Ovary (tissue), 7 donors: ENCODE measurements at regions not wholly inside any gene's neighbourhood (a gene's known extent, or its start where the extent isn't known, plus 50 kb on each side); places are given as distances from the start of the nearest gene placed in this dataset.

ENCODE experiments used
- DNase-seq, 5 donors: peaks; one replicate each; pipeline ENCODE4 v3.0.0-alpha.2; 2019 to 2020
- H3K27ac ChIP-seq, 2 donors: fragments of 200-600 bp; one replicate each; pipeline versions ENCODE4 v1.5.1 to v1.8.0; 2019 to 2022
- H3K27me3 ChIP-seq: fragments of 200-600 bp; one replicate; pipeline ENCODE4 v1.8.0; 2022
- H3K36me3 ChIP-seq: fragments of 200-600 bp; sonication (generic); one replicate; pipeline ENCODE4 v1.5.1; 2019
- H3K4me1 ChIP-seq: one replicate; pipeline ENCODE4 v1.8.1; 2013; ENCODE audit warnings: mild to moderate bottlenecking, moderate library complexity; ENCODE audit not compliant: insufficient read depth
- H3K4me3 ChIP-seq: fragments of 200-600 bp; sonication (generic); one replicate; pipeline ENCODE4 v1.5.1; 2017
- H3K9me3 ChIP-seq, 2 donors: fragments of 200-600 bp in 1 of 2; sonication (generic) in 1 of 2; one replicate each; pipeline versions ENCODE4 v1.5.1 to v1.8.1; 2013 to 2019; ENCODE audit warnings: mild to moderate bottlenecking in 1 of 2, moderate library complexity in 1 of 2
- EP300 ChIP-seq: sonication (generic); formaldehyde crosslinking; IDR thresholded peaks from one replicate; pipeline ENCODE4 v1.6.1; 2017; ENCODE audit warnings: antibody characterized with exemption
- POLR2A ChIP-seq: fragments of 450-650 bp; IDR thresholded peaks from one replicate; pipeline ENCODE4 v1.6.1; 2017; ENCODE audit warnings: antibody characterized with exemption, mild to moderate bottlenecking, moderate library complexity
- WGBS, 3 donors: extraction: QIAGEN DNeasy Blood & Tissue Kit in 1 of 3; methylation state at CpG; one replicate each; pipeline versions ENCODE4 v1.1.5 to v1.1.7; 2013 to 2017; 5-methylcytosine and 5-hydroxymethylcytosine counted together
- intact Hi-C, 4 donors: fragments of 100-400 bp; cut with DNase I; formaldehyde crosslinking; loops; one replicate each; pipeline versions ENCODE4 v1.11.0 to v1.15.1; 2022 to 2023
- TF ChIP-seq, protein P1 (sequence below), 3 donors: fragments of 450-650 bp in 2 of 3; fragments of 200-600 bp in 1 of 3; IDR thresholded peaks; one replicate each; pipeline versions ENCODE4 v1.5.1 to v1.8.0; 2016 to 2022; ENCODE audit warnings: antibody characterized with exemption in 3 of 3, mild to moderate bottlenecking in 1 of 3
- donor health status: DM: no; HTN: no; CAD: no; lungs with moderate emphysema.
- donor health status: DM: no; HTN: no; CAD: no.
- donor health status: Bipolar disorder and iron deficiency.
- donor health status: DM: no; HTN: no; CAD: no.
- donor health status: DM: yes; HTN: yes; CAD: no.

DNA sequence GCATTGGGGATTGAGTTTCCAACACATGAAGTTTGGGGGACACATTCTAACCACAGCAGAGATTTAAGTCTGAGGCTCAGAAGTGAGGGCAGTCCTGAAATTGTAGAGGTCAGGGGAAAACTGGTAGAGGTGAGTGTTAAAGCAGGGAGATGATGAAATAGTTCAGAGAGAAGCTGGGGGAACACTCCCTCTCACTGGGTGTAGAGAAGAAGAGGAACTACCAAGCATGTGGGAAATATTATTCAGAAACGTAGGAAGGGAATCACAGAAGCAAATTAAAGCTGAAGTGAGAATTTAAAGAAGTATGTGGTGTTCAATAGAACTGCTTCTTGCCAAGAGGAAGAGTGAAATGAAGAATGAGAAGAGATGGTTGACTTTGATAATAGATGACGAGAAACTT, 121.5 kb upstream of the FAM3C start:
- TF ChIP-seq, protein P1, sequence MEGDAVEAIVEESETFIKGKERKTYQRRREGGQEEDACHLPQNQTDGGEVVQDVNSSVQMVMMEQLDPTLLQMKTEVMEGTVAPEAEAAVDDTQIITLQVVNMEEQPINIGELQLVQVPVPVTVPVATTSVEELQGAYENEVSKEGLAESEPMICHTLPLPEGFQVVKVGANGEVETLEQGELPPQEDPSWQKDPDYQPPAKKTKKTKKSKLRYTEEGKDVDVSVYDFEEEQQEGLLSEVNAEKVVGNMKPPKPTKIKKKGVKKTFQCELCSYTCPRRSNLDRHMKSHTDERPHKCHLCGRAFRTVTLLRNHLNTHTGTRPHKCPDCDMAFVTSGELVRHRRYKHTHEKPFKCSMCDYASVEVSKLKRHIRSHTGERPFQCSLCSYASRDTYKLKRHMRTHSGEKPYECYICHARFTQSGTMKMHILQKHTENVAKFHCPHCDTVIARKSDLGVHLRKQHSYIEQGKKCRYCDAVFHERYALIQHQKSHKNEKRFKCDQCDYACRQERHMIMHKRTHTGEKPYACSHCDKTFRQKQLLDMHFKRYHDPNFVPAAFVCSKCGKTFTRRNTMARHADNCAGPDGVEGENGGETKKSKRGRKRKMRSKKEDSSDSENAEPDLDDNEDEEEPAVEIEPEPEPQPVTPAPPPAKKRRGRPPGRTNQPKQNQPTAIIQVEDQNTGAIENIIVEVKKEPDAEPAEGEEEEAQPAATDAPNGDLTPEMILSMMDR (IDR thresholded peaks at IDR 0.05), result no peak
- TF ChIP-seq EP300 (no peak), POLR2A (no peak)
- Histone ChIP-seq H3K27me3 (no peaks in the 10 kb centered on the region), H3K4me1 (no peaks in the 10 kb centered on the region), H3K4me3 (no peak overlapping the region), H3K27ac (no peak overlapping the region), H3K36me3 (no peaks in the 10 kb centered on the region), H3K9me3 (no peaks in the 10 kb centered on the region)
- WGBS, 3 donors, result 83 to 92% (median 86%) methylated on average over 2 of the region's 2 CpGs
- intact Hi-C loops, result no loop called here
- no peak for DNase-seq

DNA sequence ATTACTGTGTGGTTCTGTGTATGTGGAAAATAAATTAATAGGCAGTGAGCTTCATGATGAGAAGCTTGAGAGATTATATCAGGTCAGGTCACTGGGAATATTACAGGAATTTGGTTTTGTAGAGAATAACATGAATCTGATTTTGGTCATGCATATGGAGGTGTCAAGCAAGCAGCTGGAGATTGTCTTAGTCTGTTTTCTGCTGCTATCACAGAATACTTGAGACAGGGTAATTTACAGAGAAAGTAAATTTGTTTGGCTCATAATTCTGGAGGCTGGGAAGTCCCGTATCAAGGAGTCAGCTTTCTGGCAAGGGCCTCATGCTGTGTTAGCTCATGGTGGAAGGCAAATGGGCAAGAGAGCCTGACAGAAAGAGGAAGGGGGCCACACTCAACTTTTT, 120.7 kb upstream of the FAM3C start:
- no peak overlapping the region for H3K27ac ChIP-seq
- no peak for TF ChIP-seq POLR2A
- TF ChIP-seq, protein P1 (IDR thresholded peaks at IDR 0.05), result no peak
- TF ChIP-seq EP300, result no peak
- intact Hi-C loops, result no loop called here
- H3K27me3 ChIP-seq, result no peaks in the 10 kb centered on the region
- H3K4me1 ChIP-seq, result no peaks in the 10 kb centered on the region
- no peak for DNase-seq
- 10 to 18% (median 14%) methylated on average over 1 of the region's 1 CpG for WGBS, 3 donors
- H3K9me3 ChIP-seq, result no peaks in the 10 kb centered on the region
- no peaks in the 10 kb centered on the region for H3K36me3 ChIP-seq
- no peak overlapping the region for H3K4me3 ChIP-seq

DNA sequence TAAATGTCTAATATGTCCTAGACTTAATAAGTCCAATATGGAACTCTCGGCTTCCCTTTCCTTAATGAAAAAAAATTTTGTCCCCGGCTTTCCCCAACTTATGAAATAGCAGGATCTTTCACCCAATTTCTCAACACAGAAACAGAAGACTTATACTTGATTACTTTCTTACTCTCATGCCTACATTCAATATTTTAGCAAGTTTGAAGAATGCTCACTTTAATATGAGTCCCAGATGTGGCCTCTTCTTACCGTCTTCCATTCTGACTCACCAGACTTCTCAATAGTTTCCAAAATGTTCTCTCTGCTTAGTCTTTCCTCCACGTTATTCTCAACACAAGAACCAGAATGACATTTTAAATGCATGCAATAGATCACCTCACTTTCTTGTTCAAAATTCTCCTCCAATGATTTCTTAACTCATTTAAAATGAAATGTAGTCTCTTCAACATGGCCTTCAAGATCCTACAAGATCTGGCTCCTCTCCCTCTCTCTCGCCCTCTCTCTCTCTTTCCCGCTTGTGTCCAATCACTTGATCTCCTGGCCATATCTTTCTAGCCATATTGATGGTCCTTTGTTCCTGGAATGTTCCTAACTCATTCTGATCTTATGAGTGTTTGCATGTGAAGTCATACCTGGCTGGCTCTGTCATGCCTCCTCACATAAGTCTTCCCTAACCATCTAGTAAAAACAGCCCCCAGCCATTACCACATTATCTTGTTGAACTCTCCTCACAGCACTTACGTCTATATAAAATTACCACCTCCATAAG, 119.7 kb upstream of the FAM3C start:
- Histone ChIP-seq H3K27me3 (no peaks in the 10 kb centered on the region), H3K36me3 (no peaks in the 10 kb centered on the region), H3K4me3 (no peak overlapping the region), H3K9me3 (no peaks in the 10 kb centered on the region), H3K27ac (no peak overlapping the region), H3K4me1 (no peaks in the 10 kb centered on the region)
- TF ChIP-seq, protein P1 (IDR thresholded peaks at IDR 0.05), result no peak
- TF ChIP-seq EP300 (no peak), POLR2A (no peak)
- no peak for DNase-seq
- 82 to 92% (median 90%) methylated on average over 7 of the region's 7 CpGs for WGBS, 3 donors
- intact Hi-C loops, result no loop called here

DNA sequence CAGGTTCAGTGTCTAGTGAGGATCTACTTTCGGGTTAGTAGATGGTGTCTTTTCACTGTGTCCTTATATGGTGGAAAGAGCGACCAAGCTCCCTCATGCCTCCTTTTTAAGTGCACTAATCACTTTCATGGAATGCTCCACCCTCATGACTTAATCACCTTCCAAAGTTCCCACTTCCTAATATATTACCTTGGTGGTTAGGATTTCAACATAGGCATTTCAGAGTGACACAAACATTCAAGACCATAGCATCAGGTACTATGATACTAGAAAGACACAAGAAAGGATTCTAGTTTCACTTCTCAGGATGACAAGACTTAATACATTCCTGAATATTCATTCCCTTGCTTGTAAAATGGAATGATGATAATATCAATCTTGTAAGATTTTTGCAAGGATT, 119.1 kb upstream of the FAM3C start:
- Histone ChIP-seq H3K4me3 (no peak overlapping the region), H3K27ac (no peak overlapping the region), H3K9me3 (no peaks in the 10 kb centered on the region), H3K4me1 (no peaks in the 10 kb centered on the region), H3K27me3 (no peaks in the 10 kb centered on the region), H3K36me3 (no peaks in the 10 kb centered on the region)
- DNase-seq, result no peak
- TF ChIP-seq POLR2A (no peak), EP300 (no peak)
- TF ChIP-seq, protein P1 (IDR thresholded peaks at IDR 0.05), result no peak
- 95 to 97% (median 96%) methylated on average over 2 of the region's 2 CpGs for WGBS, 3 donors
- intact Hi-C loops, result no loop called here
